Neural crest cell (in vitro differentiated cells): ENCODE measurements at regions not wholly inside any gene's neighbourhood (a gene's known extent, or its start where the extent isn't known, plus 50 kb on each side); places are given as distances from the start of the nearest gene placed in this dataset.

ENCODE experiments used
- DNase-seq: peaks from one replicate; pipeline ENCODE4 v3.0.0; 2021; ENCODE audit warnings: low read depth, mixed read lengths, low spot score
- H3K27ac Mint-ChIP-seq: one replicate; pipeline ENCODE4 v1.8.0; 2021; ENCODE audit warnings: mild to moderate bottlenecking, mixed read lengths; ENCODE audit not compliant: unreplicated experiment
- H3K27me3 Mint-ChIP-seq: 2 replicates; pipeline ENCODE4 v1.8.0; 2021; ENCODE audit warnings: low read depth, mild to moderate bottlenecking, mixed read lengths
- H3K36me3 Mint-ChIP-seq: 2 replicates; pipeline ENCODE4 v1.8.0; 2021; ENCODE audit warnings: low read depth, mild to moderate bottlenecking, mixed read lengths
- H3K4me1 Mint-ChIP-seq: 2 replicates; pipeline ENCODE4 v1.8.0; 2021; ENCODE audit warnings: mixed read lengths
- H3K4me3 Mint-ChIP-seq: one replicate; pipeline ENCODE4 v1.8.0; 2021; ENCODE audit warnings: mild to moderate bottlenecking, mixed read lengths
- H3K9me3 Mint-ChIP-seq: 2 replicates; pipeline ENCODE4 v1.8.0; 2021; ENCODE audit warnings: mixed read lengths
- CTCF ChIP-seq: fragments of 200-600 bp; sonication (generic); conservative IDR thresholded peaks from 2 replicates; pipeline ENCODE4 v1.5.0; 2021; ENCODE audit warnings: antibody characterized with exemption, mild to moderate bottlenecking

DNA sequence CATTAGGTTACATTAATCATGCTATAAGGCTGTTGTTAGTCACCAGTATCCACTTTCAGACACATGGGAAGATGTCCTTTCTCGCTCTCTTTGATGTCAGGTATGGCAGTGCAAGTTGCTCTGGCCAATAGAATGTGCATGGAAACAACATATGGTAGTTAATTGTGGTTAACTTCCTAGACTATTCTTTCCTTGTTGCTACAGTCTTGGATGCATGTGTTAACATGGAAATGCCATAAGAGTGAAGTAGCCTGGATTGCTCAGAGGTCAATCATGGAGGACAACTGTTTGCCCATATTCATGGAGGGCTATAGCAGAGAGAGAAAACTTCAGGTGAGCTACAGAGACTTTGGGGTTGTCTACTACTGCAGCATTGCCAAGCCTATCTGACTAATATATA is 245.8 kb upstream of the GAS1 start:
- peaks cover 3% of the 10 kb centered on the region for H3K27me3 Mint-ChIP-seq
- TF ChIP-seq CTCF: no peak
- H3K27ac Mint-ChIP-seq: no peak overlapping the region
- H3K9me3 Mint-ChIP-seq: no peaks in the 10 kb centered on the region
- H3K4me3 Mint-ChIP-seq: no peak overlapping the region
- DNase-seq: no peak
- peaks cover 11% of the 10 kb centered on the region for H3K4me1 Mint-ChIP-seq
- H3K36me3 Mint-ChIP-seq: no peaks in the 10 kb centered on the region

- Mint-ChIP-seq H3K36me3 (no peaks in the 10 kb centered on the region), H3K27me3 (peaks cover 3% of the 10 kb centered on the region), H3K9me3 (no peaks in the 10 kb centered on the region), H3K4me1 (peaks cover 11% of the 10 kb centered on the region), H3K27ac (no peak overlapping the region), H3K4me3 (no peak overlapping the region)
- no peak for DNase-seq
- TF ChIP-seq CTCF: no peak
These were observed 246.9 kb upstream of the GAS1 start for GRCh38 chr9:87193925-87194868.

- Mint-ChIP-seq H3K9me3 (no peaks in the 10 kb centered on the region), H3K4me3 (no peak overlapping the region), H3K27me3 (peaks cover 3% of the 10 kb centered on the region), H3K4me1 (peaks cover 11% of the 10 kb centered on the region), H3K27ac (no peak overlapping the region), H3K36me3 (no peaks in the 10 kb centered on the region)
- DNase-seq: no peak
- TF ChIP-seq CTCF: no peak
These were observed 248.0 kb upstream of the GAS1 start for GRCh38 chr9:87195306-87195705.

DNA sequence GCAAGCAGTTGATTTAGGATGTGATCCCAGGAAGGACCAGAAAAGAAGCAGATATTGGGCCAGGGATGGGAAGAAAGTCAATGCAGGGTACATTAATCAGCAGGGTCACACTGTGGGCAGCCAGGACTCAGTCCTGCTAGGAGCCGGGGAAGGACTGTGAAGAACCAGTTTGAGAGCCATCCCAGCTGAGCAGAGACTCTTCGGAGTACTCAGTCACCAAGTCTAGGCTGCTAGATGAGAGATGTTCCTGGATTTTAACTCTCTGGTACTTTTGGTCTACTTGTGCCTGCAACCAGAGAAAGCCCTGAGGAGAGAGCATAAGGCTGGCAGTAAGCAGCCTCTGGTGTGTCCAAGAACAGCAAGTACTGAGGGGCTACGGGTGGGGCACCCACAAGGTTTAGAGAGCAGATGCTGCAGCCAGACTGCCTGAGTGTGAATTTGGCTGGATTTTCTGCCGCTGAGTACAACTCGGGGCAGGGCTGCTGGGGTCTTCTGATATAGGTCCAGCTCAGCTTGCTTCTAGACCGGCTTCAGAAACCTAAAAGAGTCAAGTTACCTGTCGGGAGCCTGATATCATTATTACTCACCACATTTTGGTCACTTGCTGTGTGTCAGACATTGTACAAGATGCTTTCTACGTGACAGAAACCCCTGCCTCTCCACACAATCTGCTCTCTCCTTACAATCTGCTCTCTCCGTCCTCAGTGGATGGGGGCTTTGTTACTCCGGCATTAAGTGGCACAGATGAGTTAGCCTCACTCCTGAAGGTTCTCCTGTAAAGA is 250.2 kb upstream of the GAS1 start:
- Mint-ChIP-seq H3K4me3 (no peak overlapping the region), H3K27me3 (peaks cover 3% of the 10 kb centered on the region), H3K36me3 (no peaks in the 10 kb centered on the region), H3K4me1 (peaks cover 11% of the 10 kb centered on the region), H3K9me3 (no peaks in the 10 kb centered on the region), H3K27ac (peak overlapping the region; percentile 46)
- no peak for TF ChIP-seq CTCF
- DNase-seq: no peak

DNA sequence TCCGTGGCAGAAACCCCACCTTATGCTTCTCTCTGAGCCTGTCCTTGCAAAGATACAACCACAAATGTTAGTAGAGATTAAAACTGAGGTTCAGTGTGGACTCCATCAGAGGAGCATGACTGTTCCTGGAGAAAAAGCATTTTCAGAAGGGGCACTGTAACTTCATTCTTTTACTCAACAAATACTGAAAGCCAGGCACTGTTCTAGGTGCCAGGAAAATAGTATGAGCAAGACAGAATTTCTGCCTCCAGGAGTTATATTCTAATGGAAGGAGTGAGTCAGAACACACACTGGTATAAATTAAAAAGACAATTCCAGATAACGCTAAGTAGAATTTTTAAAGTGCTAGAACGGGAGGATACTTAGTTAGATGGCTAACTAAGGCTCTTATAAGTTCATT is 251.4 kb upstream of the GAS1 start:
- Mint-ChIP-seq H3K36me3 (no peaks in the 10 kb centered on the region), H3K27me3 (peaks cover 3% of the 10 kb centered on the region), H3K4me3 (no peak overlapping the region), H3K4me1 (peaks cover 11% of the 10 kb centered on the region), H3K27ac (no peak overlapping the region), H3K9me3 (no peaks in the 10 kb centered on the region)
- DNase-seq: no peak
- no peak for TF ChIP-seq CTCF
